GM10266 (cell line): ENCODE measurements at regions not wholly inside any gene's neighbourhood (a gene's known extent, or its start where the extent isn't known, plus 50 kb on each side); places are given as distances from the start of the nearest gene placed in this dataset.

Experiments
- DNase-seq: peaks from one replicate; pipeline ENCODE4 v3.0.0; 2012; ENCODE audit errors: extremely low spot score
- CTCF ChIP-seq: IDR thresholded peaks from 2 replicates; pipeline ENCODE4 v1.5.1; 2012; ENCODE audit warnings: mild to moderate bottlenecking, low read depth; ENCODE audit not compliant: control insufficient read depth, insufficient read depth; ENCODE audit errors: missing control alignments

DNA sequence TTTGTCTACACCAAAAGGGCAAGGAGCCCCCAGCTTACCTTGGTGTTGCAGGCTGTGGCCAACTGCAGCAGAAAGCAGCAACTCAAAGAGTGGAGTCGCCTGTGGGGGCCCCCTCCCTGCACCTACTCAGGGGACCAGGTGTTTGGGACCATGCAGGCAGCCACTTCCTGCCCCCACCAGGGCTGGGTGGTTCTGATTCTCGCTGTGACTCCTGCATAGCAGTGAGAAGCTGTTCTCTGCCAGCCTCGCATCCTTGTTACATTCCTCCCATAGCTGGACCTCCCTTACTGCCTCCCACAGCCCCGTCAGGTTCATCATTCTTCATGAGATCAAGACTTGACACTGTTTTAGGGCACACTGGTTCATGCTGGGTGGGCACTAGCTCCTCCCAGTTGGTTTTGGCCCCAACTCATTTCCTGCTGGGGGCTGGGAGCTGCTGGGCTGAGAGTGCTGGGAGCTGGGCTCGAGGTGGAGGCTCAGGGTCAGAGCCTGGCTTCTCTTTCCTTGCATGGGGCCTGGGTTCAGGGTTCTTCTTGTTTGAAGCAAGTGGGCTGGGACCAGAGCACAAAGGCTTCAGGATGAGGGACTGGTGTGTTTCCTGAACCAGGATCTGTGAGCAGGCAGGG is 146.9 kb upstream of the C1orf174 start:
- no peak for TF ChIP-seq CTCF
- DNase-seq: no peak

GRCh38 chr1:4047666-4048065 is 147.6 kb upstream of the C1orf174 start:
- no peak for TF ChIP-seq CTCF
- no peak for DNase-seq

DNA sequence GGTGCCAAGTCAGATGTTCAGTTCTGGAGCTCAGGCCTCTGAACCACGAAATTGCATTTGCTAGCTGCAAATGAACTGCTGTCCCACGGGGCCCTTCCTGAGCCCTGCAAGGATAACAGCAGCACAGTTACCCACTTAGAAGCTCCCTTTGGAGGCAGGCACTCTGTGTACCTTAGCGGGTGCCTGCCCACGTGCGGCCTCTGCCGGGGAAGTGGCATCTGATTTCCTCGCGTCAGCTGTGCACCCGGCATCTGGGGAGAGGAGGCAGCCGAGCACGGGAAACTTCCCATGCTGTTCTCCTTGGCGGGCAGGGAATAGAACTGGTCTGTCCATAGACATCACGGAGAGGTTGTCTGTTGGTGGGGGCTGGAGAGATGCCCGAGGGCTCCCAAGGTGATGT is 148.0 kb upstream of the C1orf174 start:
- DNase-seq: no peak
- no peak for TF ChIP-seq CTCF

DNA sequence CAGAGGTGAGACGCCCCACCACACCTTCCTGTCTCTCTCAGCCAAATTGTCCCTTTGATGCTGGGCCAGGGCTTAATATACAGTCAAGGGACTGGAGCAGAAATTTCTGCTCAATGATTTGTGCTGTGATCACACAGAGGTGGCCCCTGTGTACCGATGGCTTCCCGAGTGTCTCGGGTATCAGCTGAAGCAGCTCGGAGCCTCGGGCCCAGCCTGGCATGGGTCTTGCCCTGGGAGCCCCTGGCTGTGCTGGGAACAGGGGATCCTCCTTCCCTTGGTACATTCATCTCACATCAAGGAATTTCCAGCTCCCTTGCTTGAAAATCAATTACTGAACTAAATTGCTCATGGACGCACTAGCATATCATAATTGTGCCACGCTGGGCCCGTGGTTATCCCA is 148.8 kb upstream of the C1orf174 start:
- TF ChIP-seq CTCF: no peak
- DNase-seq: no peak

DNA sequence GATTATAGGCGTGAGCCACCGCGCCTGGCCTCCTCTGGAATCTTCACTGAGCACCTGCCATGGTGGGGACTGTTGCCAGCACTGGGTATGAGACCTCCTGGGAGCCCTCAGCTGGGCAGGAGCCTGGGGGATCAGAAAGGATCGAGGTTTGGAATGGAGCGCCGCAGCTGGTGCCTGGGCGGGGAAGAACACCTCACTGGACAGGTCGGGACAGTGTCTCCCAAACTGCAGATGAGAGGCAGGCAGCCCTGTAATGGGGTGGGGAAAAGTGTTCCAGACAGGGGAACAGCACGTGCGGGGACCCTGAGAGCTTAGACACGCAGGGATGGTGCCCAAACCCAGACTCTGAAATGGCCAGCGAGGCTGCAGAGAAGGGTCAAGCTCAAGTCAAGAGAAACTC is 150.9 kb upstream of the C1orf174 start:
- TF ChIP-seq CTCF: no peak
- no peak for DNase-seq

- no peak for TF ChIP-seq CTCF
- no peak for DNase-seq
Observed at GRCh38 chr1:4052657-4053056, 152.6 kb upstream of the C1orf174 start.

DNA sequence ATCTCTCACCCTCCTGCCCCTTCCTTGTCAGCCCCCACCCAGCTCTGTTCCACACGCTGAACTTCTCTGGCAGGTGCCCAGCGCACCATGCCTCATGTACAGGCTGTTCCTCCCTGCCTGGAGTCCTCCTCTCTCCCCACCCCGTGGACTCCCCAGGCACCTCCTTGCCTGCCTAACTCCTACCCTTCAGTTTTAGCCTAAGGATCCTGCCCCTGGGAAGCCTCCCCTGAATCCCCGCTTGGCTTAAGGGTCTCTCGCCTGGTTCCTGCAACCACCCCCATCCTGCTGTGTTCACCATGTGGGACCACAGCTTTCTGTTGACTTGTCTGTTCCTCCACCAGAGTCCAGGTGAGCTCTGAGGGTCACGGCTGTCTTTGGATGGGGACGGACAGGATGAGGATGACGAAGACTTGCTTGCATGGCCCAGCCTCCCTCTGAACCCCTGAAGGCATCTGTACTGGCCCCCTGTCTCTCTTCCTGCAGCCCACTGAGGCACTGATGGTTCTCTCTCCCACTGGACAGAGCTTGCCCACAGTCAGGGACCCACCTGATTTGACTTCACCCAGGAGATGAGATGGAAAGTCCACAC is 153.2 kb upstream of the C1orf174 start:
- no peak for TF ChIP-seq CTCF
- DNase-seq: no peak
